Left renal pelvis (tissue), 4 donors: ENCODE measurements at regions not wholly inside any gene's neighbourhood (a gene's known extent, or its start where the extent isn't known, plus 50 kb on each side); places are given as distances from the start of the nearest gene placed in this dataset.
"Not testable (repeated sequence)": the region's sequence is repeated elsewhere in the genome, so short reads cannot be mapped to it uniquely, and the experiment has no call there.

Experiments used
- DNase-seq, 4 donors: peaks; one replicate each; pipeline ENCODE4 v3.0.0-alpha.2; 2013; ENCODE audit warnings: low read depth in 4 of 4, low spot score in 3 of 4

DNA sequence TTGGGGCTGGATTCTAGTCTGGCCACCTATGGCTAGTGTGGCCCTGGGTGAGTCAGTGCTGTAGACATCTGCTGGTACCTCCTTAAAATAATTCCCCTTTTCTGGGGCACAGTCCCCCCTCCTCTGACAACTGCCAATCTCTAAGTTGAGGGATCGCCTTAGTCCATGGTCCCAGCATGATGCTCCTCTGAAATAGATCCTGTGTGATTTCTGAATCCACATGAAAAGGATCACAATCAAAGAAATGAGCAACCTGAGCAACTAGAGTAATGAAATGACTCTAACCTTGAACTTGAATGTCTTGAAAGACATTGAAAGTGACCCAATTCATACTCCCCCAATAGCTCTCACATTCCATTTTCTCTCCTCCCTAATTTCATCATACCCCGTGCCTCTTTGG lies 332.5 kb downstream of the VRK1 start:
- DNase-seq = no peak

DNA sequence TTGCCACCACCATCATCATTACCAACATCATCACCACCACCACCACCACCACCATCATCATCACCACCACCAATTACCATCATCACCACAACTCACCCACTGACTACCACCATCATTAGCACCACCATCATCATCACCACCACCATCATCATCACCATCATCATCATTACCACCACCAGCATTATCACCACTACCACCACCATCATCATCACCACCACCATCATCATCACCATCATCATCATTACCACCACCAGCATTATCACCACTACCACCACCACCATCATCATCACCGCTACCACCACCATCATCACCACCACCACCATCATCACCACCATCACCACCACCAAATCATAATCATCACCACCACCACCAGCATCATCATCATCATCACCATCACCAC lies 338.7 kb downstream of the VRK1 start:
- not testable (repeated sequence) for DNase-seq

DNA sequence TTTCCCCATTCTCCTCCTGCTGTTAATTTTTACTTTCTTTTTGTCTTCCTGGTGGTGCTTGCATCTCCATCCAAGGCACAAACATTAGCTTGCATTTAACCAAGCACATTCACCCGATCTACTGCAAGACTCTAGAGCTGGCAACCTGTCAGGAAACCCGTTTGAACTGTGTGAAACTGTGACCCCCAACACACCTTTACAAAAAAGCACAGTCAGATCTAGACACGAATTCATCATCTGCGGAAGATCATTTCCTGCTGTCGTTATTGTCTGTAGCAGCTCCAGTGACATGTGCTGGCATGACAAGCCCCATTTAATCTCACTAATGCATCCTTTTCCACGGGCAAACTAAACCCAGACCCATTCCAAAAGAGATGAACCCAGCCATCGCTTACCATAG lies 340.5 kb downstream of the VRK1 start:
- no peak for DNase-seq

DNA sequence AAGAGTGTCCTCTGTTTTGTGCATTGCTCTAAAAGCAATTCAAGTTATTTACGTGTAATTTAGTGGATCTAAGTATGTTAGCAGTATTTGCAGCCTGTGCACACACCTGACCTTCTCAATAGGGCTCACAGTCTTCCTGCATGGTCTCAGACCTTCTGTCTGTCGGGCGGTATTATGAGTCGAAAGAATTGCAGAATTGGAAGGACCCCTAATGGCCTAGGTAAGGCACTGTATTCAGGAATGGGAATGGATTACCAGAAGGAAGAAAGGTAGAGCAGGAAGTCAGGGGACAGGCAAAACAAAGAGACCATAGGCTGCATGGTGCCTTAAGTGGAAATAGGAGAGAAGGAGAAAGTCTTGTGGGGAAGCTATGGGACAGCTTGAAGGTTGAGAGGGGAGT lies 341.6 kb downstream of the VRK1 start:
- no peak for DNase-seq

DNA sequence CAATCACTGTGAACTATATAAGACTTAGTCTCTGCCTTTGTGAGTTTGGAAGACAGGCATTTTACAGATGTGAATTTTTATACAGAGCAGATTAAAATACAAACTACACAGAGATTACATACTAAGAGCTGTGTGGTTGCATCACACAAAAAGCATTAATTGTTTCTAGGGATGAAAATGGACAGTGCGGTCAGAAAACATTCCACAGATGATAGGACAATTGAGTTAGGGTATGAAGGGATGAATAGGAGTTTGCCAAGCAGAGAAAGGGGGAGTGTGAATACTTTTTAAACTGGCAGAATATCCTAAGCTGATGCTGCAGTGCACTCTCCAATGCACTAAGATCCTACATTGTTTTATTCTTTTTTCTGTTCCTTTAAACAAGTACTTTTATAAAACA lies 345.8 kb downstream of the VRK1 start:
- no peak for DNase-seq

DNA sequence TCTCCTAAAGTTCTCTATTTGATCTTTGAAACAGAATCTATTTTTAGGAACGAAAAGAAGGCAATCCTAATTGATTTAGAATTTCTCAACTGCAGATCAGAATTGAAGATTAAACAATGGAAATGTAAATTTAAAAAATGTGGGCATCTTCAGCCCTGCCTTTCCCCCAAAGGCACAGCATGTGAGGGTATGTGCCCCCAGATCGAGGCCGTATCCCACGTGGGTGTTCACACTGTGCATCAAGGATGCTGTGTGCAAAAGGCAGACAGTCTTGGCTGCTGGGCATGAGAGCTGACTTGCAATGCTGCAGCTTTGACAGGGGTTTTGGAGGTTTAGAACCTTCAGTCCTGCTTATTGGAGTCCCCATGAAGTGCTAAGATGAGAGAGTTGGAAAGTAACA lies 346.3 kb downstream of the VRK1 start:
- DNase-seq = no peak

DNA sequence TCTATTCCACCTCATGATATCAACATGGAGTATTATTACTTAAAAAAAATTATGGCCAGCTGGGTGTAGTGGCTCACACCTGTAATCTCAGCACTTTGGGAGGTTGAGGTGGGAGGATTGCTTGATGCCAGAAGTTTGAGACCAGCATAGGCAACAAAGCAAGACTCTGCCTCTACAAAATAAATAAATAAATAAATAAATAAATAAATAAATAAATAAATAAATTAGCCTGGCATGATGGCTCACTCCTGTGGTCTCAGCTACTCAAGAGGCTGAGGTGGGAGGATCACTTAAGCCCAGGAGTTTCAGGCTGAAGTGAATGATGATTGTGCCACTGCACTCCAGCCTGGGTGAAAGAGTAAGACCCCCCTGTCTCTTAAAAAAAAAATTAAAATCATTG lies 350.8 kb downstream of the VRK1 start:
- DNase-seq = not testable (repeated sequence)

DNA sequence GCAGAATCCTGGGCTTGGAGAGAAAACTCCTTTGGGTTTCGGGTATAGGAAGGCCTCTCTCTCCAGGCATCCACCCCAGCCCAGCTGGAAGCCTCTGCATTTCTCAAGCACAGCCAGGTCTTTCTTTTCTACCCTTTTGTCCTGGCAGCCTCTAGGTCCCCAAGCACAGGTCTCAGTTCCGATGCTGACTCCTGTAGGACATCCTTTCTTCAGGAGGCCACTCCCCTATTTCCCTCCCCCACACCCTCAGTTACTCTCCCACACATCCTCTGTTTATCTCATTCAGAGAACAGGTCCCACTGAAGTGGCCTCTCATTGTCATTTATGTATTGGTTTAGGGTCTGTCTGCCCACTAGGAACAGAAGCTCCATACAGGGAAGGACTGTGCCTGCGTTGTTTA lies 352.6 kb downstream of the VRK1 start:
- DNase-seq = no peak

DNA sequence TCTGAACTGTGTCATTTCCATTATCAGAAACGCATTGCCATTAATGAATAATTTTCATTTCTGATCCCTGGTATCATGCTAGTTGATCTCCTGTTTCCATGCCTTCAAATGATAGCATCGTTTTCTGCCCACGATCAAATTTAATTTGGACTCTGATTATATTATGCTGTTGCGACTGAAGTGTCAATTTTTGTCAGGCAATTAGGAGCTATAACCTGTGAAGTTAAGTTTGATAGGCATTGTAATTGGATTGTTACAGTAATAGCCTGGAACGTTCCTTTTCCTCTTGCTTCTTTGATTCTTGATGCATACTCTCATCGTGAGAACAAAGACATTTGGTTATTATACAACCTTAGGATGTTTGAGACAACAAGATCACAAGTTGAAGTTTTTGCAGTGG lies 356.3 kb downstream of the VRK1 start:
- no peak for DNase-seq

DNA sequence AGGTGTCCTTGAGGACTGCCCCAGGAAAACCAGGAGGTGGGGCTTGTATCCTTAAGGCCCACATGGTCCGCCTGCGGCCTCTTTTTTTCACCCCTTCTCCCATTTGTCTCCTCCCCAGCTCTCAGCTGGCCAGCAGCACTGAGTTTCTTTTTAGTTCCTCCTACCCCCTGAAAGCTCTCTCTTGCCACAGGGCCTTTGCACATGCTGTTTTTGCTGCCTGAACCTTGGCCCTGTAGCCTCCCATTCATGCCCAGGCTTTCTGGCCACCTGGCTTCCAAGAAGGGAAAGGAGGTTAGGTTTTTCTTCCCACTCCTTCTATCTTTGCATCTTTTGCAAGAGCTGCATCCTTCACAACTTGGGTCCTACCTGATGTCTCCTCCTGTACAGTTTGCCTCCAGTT lies 358.1 kb downstream of the VRK1 start:
- DNase-seq = no peak

DNA sequence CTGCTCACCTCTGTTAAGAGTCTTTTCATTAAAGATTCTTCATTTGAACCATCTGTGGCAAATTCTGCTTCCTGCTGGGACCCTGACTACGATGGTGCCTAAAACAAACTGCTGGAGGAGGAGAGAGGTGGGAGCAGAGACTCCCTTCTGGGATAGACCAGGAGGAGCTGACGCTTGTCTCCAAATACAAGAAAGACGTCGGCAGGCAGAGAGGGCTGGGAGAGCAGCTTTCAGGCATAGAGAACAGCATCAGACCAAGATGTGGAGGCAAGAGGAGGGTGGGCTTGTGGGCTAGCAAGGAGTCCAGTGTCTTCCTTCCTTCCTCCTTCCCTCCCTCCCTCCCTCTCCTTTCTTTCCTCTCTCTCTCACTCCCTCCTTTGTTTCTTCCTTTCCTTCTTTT lies 358.6 kb downstream of the VRK1 start:
- no peak for DNase-seq

DNA sequence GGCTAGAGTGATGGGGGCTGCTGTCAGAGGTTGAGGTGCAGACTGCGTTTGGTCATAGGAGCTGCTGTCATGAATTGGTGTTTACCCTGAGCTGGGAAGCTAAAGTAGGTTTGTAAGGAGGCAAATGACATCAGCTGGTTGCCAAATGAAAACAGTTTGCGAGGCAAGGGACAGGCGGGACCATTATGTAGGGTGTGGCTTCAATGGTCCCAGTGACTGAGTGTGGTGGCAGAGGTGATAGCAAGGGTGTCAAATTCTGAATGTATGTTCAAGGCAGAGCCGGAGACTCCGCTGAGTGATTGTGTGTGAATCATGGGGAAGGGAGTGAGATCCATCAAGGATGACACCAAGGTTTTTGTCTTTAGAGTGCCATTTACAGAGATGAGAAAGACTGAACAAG lies 359.5 kb downstream of the VRK1 start:
- DNase-seq = no peak

DNA sequence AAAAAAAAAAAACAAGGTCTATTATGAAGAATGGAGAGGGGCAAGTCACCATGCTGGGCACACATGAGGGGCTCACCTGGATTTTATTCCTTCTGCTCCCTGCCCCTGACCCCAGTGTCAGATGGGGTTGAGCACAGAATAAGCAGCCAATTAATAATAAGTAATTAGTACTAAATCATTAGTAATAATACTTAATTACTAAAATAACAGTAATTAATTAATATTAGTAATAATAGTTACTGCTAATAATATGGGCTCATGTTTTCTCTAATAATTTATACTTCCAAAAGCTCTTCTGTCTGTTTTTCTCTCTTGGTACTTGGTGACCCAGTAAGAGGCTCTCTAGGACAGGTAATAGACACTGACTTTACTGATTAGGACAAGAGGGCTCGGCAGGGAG lies 360.9 kb downstream of the VRK1 start:
- no peak for DNase-seq

DNA sequence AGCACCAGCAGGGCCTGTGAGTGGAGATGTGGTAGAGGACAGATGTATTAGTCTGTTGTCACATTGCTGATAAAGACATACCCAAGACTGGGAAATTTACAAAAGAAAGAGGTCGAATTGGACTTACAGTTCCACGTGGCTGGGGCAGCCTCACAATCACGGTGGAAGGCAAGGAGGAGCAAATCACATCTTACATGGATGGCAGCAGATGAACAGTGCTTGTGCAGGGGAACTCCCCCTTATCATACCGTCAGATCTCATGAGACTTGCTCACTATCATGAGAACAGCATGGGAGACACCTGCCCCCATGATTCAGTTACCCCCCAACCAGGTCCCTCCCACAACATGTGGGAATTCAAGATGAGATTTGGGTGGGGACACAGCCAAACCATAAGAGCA lies 361.9 kb downstream of the VRK1 start:
- DNase-seq = no peak

DNA sequence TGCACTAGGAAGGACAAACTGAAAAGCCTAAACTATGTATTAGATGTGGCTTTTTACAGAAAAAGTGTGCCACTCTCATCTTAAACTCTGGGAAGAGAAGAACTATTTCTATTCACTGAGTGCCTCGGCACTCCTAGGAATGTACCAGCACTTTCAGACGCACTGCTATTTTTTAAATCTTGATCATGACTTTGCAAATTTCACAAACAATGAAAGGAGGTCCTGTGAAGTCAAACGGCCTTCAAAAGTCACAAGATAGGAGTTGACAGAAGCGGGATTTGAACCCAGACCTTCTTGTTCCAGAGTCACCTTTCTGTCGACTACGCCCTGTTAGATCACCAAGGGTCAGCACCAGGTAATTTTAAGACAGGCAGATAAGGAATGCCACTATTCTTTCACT lies 365.4 kb downstream of the VRK1 start:
- DNase-seq = no peak

DNA sequence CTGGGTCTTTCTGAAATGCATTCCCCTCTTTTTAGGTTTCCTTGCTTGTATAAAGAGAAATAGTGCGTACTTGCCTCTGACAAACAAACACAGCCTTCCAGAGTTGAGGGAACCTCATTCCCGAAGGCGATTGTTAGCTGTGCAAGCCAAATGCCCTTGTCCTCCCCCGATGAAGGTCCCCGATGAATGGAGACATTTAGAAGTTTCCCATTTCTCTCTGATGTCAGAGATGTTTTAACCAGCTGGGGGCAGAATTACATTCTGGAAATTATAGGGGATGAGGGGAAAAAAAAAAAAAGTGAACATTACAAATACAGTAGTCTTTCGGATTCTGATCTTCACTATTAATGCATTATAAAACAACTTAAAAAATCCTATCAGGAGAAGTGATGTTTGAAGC lies 366.8 kb downstream of the VRK1 start:
- DNase-seq = no peak

DNA sequence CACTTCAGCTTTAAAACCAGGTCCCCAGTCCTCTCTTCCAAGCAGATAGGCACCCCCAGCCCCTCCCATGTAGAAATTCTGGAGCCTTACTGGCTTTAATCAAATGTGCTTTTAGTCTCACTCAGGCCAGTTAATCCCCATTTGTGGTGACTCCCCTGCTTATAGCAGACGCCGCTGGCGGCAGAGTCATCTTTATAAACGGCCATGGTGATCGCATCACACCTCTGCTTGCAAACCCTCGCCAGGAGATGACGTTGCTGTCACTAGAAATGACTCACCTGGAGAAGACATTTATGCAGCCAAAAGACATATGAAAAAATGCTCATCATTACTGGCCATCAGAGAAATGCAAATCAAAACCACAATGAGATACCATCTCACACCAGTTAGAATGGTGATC lies 369.3 kb downstream of the VRK1 start:
- DNase-seq = no peak

DNA sequence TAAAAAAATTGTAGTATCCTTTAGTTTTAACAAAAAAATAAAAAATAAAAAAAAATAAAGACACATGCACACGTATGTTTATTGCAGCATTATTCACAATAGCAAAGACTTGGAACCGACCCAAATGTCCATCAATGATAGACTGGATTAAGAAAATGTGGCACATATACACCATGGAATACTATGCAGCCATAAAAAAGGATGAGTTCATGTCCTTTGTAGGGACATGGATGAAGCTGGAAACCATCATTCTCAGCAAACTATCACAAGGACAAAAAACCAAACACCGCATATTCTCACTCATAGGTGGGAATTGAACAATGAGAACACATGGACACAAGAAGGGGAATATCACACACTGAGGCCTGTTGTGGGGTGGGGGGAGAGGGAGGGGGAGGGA lies 370.4 kb downstream of the VRK1 start:
- not testable (repeated sequence) for DNase-seq

DNA sequence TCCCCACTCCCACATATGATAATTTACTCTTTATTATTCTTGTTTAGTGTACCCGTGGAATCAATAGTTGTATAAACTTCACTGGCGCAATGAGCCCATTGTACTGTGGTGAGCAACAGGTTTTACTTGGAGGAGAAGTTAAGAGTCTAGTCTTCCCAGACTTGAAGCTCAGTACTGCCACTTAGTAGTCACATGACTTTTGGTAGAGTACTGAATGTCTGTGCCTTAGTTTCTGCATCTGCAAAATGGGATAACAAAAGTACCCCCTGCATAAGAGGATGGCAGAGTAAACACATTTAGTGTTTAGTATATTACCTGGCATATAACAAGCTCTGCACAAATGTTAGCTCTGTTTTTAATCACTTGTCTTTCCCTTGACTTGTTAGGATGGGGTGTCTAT lies 375.5 kb downstream of the VRK1 start:
- DNase-seq = no peak

DNA sequence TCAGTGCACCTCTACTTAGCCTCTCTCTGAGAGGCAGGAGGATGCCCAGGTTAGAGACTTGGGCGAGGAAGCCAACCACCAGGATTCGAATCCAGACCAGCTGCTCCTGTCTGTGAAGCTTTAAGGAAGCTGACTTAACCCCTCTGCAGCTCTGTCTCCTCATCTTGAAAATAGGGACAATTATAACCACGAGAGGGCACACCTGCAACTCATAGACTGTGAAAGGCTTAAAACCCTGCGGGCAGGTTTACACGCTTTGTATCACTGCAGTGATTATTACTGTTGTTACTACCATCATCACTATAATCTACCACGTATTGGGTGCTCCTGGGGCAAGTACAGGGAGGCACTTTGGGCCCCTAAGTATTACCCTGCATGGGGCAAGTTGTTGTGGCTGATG lies 379.8 kb downstream of the VRK1 start:
- DNase-seq = no peak

DNA sequence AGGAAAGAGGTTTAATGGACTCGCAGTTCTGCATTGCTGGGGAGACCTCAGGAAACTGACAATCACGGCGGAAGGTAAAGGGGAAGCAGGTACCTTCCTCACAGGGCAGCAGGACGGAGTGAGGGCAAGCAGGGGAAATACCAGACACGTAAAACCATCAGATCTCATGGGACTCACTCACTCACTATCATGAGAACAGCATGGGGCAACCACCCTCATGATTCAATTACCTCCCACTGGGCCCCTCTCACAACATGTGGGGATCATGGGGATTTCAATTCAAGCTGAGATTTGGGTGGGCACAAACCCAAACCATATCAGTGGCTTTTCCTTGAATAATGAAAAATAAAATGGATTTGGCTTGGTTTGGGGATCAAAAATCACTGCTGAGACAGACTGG lies 380.5 kb downstream of the VRK1 start:
- DNase-seq = no peak

DNA sequence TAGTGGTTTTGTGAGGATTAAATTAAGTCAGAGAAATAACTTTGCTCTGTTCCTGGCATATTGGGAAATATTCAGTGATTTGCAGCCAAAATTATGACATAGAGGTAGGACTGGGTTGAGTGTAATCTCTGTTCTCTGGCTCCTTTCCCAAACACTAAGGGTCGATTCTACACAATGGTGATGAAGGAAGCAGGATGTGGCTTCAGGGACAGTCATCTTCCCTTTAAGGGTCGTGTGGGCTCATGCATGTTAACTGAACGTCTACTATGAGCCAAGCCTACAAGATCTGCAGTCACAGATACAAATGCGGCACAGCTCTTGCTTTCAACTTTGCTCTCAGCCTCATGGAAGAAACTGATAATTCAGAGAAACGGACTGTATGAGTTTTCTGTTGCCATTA lies 381.6 kb downstream of the VRK1 start:
- DNase-seq = no peak

DNA sequence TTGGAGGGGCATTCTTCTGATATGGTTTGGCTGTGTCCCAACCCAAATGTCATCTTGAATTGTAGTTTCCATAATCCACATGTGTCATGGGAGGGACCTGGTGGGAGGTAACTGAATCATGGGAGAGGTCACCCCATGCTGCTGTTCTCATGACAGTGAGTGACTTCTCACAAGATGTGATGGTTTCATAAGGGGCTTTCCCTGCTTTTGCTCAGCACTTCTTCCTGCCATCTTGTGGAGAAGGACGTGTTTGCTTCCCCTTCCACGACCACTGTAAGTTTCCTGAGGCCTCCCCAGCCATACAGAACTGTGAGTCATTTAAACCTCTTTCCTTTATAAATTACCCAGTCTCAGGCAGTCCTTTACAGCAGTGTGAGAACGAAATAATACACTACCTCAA lies 382.4 kb downstream of the VRK1 start:
- no peak for DNase-seq
